ENCODE measurements at regions not wholly inside any gene's neighbourhood (a gene's known extent, or its start where the extent isn't known, plus 50 kb on each side); places are given as distances from the start of the nearest gene placed in this dataset.

DNA sequence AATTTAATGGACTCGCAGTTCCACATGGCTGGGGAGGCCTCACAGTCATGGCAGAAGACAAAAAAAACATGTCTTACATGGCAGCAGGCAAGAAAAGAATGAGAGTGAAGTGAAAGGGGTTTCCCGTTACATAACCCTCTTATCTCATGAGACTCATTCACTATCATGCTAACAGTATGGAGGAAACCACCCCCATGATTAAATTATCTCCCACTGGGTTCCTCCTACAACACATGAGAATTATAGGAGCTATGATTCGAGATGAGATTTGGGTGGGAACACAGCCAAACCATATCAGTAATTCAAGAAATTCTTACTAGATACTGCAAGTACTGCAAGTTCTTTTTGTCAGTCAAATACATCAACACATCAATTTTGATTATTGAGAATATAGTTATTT lies 311.4 kb upstream of the SLITRK3 start:
- TF ChIP-seq RFX5 (IDR thresholded peaks at IDR 0.05; ENCODE audit: low read depth, low read length) (no peak), CTCF (conservative IDR thresholded peaks at IDR 0.05; ENCODE audit: low read depth, low read length) (no peak), RAD21 (IDR thresholded peaks at IDR 0.05; ENCODE audit: low read length) (no peak), FOS (IDR thresholded peaks at IDR 0.05; ENCODE audit: low read depth, low read length) (no peak), MAFK (IDR thresholded peaks at IDR 0.05; ENCODE audit: low read depth, low read length) (no peak)
- TF ChIP-seq, protein P1, sequence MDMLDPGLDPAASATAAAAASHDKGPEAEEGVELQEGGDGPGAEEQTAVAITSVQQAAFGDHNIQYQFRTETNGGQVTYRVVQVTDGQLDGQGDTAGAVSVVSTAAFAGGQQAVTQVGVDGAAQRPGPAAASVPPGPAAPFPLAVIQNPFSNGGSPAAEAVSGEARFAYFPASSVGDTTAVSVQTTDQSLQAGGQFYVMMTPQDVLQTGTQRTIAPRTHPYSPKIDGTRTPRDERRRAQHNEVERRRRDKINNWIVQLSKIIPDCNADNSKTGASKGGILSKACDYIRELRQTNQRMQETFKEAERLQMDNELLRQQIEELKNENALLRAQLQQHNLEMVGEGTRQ (IDR thresholded peaks at IDR 0.05; ENCODE audit: low read depth, low read length), result no peak

Measured in IMR-90 (cell line).